Stimulated activated CD8-positive, alpha-beta memory T cell treated with anti-CD3 and anti-CD28 coated beads, Interleukin-4, amount 100 ng/mL, for 4 hours (primary cell): ENCODE measurements at regions not wholly inside any gene's neighbourhood (a gene's known extent, or its start where the extent isn't known, plus 50 kb on each side); places are given as distances from the start of the nearest gene placed in this dataset.

Experiments used
- DNase-seq, 2 donors: peaks; one replicate each; pipeline ENCODE4 v3.0.0-alpha.2; 2020; ENCODE audit warnings: low read depth in 2 of 2, low spot score in 1 of 2

DNA sequence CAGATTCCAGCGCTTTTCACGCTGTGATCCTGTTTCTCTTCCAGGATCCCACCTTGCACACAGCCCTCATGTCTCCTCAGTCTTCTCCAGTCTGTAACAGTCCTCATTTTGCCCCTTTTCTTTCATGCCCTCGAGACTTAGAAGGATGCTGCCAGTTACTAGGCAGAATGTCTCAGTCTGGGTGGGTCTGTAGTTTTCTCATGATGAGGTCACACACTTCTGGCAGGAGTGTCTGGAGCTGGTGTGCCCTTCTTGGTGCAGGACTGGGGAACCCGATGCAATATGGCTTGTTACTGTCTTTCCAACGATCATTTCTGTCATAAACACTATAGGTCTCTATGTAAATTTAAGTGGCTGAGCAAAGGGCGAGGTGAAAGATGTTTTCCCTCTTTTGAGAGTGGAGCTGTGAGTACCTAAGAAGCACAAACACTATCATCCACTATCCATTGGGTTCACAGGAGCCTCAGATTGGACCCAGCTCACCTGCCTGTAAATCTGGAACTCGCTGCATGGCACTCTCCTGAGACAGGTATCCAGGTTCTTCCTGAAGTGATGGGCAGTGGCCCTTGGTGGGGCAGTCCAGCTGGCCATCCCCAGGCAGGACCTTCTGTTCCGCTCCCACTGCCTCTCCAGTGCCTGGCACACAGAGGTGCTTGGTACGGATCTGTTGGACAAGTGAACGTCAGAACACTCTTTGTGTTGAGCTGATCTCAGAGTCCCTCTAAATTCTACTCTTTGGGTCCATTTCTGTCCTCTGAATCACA lies 64.3 kb upstream of the ZNF32 start:
- DNase-seq, result no peak

DNA sequence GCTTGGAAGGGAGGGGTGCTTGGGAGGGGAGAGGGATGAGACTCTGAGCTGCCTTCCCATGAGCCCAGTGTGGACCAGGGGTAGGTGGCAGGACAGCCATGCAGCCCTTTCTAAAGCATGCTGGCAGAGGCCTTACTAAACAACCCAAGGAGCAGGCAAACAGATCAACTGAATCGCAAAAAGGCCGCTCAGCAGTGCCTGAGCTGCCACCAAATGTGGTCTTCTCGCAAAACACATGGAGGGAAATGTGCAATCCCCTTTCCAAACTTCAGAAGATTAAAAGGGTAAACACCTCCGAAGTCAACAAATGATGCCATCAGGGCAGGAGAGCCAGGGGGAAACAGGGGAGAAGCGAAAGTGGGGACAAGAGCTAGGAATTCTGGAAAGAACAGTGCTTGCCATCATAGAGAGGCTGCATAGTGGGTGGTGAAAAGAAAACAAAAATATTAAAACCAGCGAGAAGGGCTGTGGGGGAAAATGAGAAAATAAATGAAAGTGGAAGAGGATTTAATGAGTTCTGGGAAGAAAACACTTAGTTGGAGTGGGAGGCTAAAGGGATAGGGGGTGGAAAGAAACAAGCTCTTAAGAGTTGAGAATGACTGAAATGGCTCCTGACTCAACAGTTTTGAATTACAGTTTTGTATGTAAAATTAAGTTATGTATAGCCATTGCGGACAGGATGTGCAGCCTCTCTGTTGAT lies 62.2 kb upstream of the ZNF32 start:
- no peak for DNase-seq

DNA sequence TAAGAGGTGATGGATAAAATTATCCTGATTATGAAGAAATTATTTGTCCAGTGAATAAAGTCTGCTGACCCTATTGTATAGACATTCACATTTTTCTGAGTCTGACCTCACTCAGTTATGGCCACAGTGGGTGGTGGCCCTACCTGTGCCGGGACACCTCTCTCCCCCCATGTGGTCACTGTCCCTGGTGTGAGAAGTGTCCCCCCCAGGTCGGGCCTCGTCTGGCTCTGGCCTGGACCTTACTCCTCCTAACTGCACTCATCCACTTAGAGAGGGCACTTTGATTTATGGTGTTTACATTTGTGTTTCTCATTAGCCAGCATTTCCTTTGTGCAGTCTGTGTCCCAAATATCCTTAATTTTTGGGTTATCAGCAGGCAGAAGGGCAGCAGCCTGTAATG lies 59.6 kb upstream of the ZNF32 start:
- DNase-seq, result no peak

DNA sequence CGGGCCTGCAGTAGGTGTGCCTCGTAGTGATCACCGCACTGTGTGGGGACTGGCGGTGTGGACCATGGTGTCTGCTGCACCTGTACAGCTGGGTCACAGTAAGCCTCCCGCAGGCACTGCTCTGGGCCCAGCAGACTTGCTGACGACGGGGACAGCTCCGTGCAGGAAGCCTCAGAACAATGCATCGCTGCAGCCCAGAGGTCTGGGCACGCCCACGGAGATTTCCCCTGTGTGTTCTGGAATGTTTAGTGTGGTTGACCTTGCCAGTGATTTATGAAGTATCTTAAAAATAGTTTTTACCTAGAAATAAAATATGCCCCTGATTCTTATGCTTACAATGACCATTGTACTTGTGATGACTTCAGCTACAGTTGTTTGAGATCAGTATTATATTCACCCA lies 59.1 kb upstream of the ZNF32 start:
- no peak for DNase-seq

DNA sequence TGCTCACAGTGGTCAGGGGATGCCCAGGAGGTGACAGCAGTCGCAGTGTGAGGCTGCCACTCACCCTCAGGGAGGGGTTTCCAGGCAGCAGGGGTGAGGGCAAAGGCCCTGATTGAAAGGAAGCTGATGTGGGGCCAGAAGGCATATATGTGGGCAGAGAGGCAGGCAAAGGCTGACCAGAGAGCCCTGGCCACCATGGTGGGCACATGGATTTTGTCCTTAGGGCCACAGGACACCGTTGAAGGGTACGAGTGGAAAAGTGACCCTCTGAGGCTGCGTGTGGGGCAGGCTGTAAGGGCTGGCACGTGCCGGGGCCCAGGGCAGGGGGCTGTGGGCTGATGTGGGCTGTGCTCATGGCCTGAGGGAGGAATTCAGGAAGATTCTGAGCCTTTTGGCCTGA lies 57.5 kb upstream of the ZNF32 start:
- no peak for DNase-seq

DNA sequence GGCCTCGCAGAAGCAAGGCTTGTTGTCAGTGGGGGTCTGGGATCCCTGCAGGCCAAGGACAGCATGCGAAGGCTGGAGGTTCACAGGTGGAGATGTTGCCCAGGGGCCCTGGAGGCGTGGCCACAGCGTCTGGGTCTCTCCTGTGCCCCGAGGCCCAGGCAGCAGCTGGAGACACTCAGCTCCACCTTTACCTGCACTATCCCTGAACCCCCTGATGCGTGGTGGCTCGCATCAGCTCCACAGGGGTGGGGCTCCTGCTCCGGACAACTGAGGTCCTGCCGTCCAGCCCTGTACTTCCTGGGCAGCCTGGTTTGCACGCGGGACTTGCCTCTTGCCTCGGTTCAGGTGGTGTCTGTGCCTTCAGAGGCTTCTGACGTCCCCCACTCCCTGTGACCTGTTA lies 54.6 kb upstream of the ZNF32 start:
- no peak for DNase-seq

DNA sequence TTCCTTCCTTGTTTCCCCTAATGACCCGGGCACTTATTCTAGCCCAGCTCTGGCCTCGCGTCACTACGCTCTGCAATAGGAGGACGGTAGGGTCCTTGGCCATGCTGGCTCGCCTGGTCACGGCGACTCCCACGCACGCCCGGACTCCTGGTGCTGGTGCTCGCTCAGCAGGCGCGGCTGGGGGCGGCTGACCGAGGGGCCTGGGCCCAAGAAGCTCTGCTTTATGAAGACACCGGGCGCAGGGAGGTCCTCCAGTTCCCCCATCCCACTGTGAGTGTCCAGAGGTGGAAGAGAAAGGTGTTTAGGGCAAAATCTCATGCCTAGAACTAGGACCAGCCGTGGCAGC lies 54.2 kb upstream of the ZNF32 start:
- no peak for DNase-seq

DNA sequence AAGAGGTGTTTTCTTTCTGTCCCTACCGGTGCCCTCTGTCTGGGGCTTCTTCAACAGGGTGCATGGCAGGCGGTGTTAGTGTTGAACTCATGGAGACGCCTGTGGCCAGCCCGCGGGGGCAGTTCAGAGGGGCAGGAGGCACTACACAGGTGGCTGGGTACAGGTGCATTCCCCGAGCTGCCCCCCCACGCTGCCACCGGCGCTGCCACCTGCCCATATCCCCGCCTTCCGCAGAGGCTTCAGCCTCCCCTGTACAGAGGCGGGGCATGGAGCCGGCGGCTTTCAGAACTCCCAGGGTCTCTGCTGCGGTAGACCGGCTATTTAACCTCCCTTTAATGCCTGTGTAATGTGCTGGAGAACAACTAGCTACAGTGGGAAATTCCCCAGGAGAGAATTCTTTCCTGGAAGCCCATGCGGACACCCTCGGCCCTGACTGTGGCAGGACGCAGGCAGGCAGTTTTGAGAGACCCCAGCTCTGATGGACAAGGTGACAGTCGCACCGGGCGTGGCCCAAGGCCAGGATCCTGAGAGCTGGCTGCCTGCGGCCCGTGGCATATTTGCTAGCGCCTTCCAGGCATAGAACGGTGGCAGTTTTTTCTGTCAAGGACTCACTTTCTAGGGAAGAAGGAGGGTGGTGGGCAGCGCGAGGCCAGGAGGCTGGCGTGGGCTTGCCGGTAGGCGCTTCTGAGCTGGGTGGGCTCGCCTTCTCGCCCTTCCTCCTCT lies 53.7 kb upstream of the ZNF32 start:
- DNase-seq, result no peak

DNA sequence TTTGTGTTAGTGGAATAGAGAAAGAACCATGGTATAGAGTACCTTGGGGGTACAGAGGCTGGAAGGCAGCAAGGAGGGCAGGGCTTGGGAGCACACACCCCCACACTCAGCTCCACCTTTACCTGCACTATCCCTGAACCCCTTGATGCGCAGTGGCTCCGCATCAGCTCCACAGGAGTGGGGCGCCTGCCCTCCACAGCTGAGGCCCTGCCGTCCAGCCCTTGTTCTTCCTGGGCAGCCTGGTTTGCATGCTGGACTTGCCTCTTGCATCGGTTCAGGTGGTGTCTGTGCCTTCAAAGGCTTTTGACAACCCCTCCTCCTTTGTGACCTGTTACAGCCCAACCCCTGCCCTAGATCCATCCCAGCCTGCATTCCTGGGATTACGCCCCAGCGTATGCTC lies 52.6 kb upstream of the ZNF32 start:
- DNase-seq, result no peak

DNA sequence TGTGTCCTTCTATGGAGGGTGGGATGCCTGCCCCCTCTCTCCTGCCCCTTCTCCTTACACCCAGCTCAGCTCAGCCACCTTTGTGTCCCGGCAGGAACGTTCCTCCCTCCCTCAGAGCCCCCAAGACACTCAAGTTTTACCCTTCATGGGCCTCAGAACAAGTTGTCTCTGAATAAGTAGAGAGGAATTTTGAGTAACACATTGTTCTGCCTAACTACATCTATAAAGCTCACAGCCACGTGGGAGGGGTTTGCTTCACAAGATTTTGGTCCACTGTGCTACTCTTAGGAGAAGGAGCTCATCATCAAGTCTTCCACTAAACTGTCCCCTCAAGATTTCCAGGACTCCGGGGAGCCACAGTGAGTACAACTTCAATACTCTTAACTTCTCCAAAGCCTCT lies 51.6 kb upstream of the ZNF32 start:
- no peak for DNase-seq

DNA sequence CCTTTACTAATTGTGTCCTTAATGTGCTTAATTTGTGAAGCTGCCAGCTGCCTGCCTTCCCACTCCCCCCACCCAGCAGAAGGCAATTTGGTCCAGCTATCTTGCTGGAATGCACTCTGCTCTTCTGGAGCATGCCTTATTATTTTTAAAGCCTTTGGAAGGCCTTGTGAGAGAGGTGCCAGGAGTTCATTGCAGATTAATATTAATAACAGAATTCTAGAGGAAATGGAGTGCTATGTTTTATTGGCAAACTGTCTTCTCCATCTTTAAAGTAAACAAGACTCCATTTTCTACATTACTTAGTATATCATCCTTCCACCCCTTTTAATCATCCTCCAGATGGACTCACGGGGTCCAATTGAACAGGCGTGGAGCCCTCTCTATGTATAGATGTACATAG lies 50.8 kb upstream of the ZNF32 start:
- DNase-seq, result no peak
